ENCODE measurements at regions not wholly inside any gene's neighbourhood (a gene's known extent, or its start where the extent isn't known, plus 50 kb on each side); places are given as distances from the start of the nearest gene placed in this dataset.

- TF ChIP-seq, protein P1, sequence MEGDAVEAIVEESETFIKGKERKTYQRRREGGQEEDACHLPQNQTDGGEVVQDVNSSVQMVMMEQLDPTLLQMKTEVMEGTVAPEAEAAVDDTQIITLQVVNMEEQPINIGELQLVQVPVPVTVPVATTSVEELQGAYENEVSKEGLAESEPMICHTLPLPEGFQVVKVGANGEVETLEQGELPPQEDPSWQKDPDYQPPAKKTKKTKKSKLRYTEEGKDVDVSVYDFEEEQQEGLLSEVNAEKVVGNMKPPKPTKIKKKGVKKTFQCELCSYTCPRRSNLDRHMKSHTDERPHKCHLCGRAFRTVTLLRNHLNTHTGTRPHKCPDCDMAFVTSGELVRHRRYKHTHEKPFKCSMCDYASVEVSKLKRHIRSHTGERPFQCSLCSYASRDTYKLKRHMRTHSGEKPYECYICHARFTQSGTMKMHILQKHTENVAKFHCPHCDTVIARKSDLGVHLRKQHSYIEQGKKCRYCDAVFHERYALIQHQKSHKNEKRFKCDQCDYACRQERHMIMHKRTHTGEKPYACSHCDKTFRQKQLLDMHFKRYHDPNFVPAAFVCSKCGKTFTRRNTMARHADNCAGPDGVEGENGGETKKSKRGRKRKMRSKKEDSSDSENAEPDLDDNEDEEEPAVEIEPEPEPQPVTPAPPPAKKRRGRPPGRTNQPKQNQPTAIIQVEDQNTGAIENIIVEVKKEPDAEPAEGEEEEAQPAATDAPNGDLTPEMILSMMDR (IDR thresholded peaks at IDR 0.05), result no peak
- TF ChIP-seq EP300 (IDR thresholded peaks at IDR 0.05), result no peak
- no peak for TF ChIP-seq POLR2A (IDR thresholded peaks at IDR 0.05)
- Histone ChIP-seq H3K27ac (no peak overlapping the region), H3K4me1 (no peaks in the 10 kb centered on the region), H3K9me3 (no peaks in the 10 kb centered on the region), H3K4me3 (no peak overlapping the region), H3K27me3 (no peaks in the 10 kb centered on the region), H3K36me3 (no peaks in the 10 kb centered on the region)
- DNase-seq (ENCODE audit: low spot score in 2 of 2), result no peak
- 77 to 88% methylated on average over 2 of the region's 2 CpGs for WGBS, 2 donors
Measured at GRCh38 chr5:87605663-87606062, 192.9 kb upstream of the CCNH start.

- Histone ChIP-seq H3K4me1 (no peaks in the 10 kb centered on the region), H3K27me3 (no peaks in the 10 kb centered on the region), H3K36me3 (no peaks in the 10 kb centered on the region), H3K4me3 (no peak overlapping the region), H3K9me3 (peaks cover 0 to 11% (median 0%) of the 10 kb centered on the region in 4 donors), H3K27ac (no peak overlapping the region)
- 83 to 90% methylated on average over 2 of the region's 2 CpGs for WGBS, 2 donors
- no peak for TF ChIP-seq EP300 (IDR thresholded peaks at IDR 0.05)
- TF ChIP-seq, protein P1 (IDR thresholded peaks at IDR 0.05), result no peak
- TF ChIP-seq POLR2A (IDR thresholded peaks at IDR 0.05), result no peak
- no peak for DNase-seq (ENCODE audit: low spot score in 2 of 2)
Measured at GRCh38 chr5:87599778-87600177, 187.0 kb upstream of the CCNH start.

- 83 to 91% methylated on average over 1 of the region's 1 CpG for WGBS, 2 donors
- no peak overlapping the region for H3K27ac ChIP-seq
- no peak overlapping the region for H3K4me3 ChIP-seq
- DNase-seq (ENCODE audit: low spot score in 2 of 2), result no peak
- peaks cover 0 to 11% (median 0%) of the 10 kb centered on the region in 4 donors for H3K9me3 ChIP-seq
- no peaks in the 10 kb centered on the region for H3K36me3 ChIP-seq
- TF ChIP-seq POLR2A (IDR thresholded peaks at IDR 0.05) (no peak), EP300 (IDR thresholded peaks at IDR 0.05) (no peak)
- TF ChIP-seq, protein P1 (IDR thresholded peaks at IDR 0.05), result no peak
- no peaks in the 10 kb centered on the region for H3K27me3 ChIP-seq
- H3K4me1 ChIP-seq, result no peaks in the 10 kb centered on the region
Measured at GRCh38 chr5:87598460-87598859, 185.7 kb upstream of the CCNH start.

GRCh38 chr5:87594566-87594965, 181.8 kb upstream of the CCNH start:
- TF ChIP-seq EP300 (IDR thresholded peaks at IDR 0.05), result no peak
- TF ChIP-seq, protein P1 (IDR thresholded peaks at IDR 0.05), result no peak
- no peak for TF ChIP-seq POLR2A (IDR thresholded peaks at IDR 0.05)
- Histone ChIP-seq H3K36me3 (no peaks in the 10 kb centered on the region), H3K4me1 (no peaks in the 10 kb centered on the region), H3K9me3 (peaks cover 0 to 7% (median 0%) of the 10 kb centered on the region in 4 donors), H3K27me3 (no peaks in the 10 kb centered on the region), H3K27ac (no peak overlapping the region), H3K4me3 (no peak overlapping the region)
- DNase-seq (ENCODE audit: low spot score in 2 of 2), result no peak
- 87 to 90% methylated on average over 1 of the region's 1 CpG for WGBS, 2 donors

DNA sequence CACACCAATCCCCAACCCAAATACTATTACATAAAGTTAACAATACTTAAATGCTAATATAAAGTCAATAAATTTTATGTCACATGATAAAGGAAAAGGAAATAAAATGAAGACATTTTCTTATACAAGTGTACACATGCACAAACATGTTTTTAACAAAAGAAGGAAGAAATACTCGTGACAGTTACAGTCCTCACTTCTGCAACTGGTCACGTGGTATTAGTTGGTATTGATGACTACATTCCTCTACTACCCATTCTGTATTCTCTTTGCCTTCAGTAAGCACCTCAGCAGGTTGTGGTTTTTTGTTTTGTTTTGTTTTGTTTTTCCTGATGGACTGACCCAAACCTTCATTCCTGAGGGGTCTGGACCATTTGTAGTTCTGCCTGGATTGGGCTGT, 176.9 kb upstream of the CCNH start:
- no peaks in the 10 kb centered on the region for H3K4me1 ChIP-seq
- H3K4me3 ChIP-seq, result no peak overlapping the region
- no peak for TF ChIP-seq POLR2A (IDR thresholded peaks at IDR 0.05)
- TF ChIP-seq, protein P1 (IDR thresholded peaks at IDR 0.05), result no peak
- TF ChIP-seq EP300 (IDR thresholded peaks at IDR 0.05), result no peak
- no peaks in the 10 kb centered on the region for H3K9me3 ChIP-seq
- DNase-seq (ENCODE audit: low spot score in 2 of 2), result no peak
- no peaks in the 10 kb centered on the region for H3K27me3 ChIP-seq
- H3K36me3 ChIP-seq, result no peaks in the 10 kb centered on the region
- no peak overlapping the region for H3K27ac ChIP-seq
- WGBS, 2 donors, result 78 to 85% methylated on average over 2 of the region's 2 CpGs

All from tibial nerve (tissue), 4 donors.